ENCODE measurements at regions not wholly inside any gene's neighbourhood (a gene's known extent, or its start where the extent isn't known, plus 50 kb on each side); places are given as distances from the start of the nearest gene placed in this dataset.

- DNase-seq, result peak; percentile 7
Measured at GRCh38 chr21:41086569-41086968, 81.4 kb upstream of the BACE2 start.

DNA sequence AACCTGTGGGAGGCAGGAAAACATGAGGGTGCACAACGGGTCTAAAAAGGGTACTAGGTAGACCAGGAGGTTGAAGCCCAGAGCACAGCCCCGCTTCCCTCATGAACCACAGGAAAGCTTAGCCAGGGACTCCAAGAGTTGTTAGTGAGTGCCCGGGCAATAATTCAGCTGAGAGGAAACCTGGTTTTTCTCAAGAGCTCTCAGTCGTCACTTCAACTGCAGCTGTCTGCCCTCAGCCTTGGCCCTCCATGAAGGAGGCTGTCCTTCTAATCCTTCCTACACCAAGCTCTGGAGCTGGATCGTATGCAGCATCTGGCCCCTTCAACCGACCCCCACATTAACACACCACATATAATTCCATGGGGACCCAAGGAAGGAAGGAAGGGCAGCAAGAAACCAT is 77.0 kb upstream of the BACE2 start:
- DNase-seq, result no peak

- DNase-seq, result no peak
Measured at GRCh38 chr21:41091616-41092015, 76.3 kb upstream of the BACE2 start.

DNA sequence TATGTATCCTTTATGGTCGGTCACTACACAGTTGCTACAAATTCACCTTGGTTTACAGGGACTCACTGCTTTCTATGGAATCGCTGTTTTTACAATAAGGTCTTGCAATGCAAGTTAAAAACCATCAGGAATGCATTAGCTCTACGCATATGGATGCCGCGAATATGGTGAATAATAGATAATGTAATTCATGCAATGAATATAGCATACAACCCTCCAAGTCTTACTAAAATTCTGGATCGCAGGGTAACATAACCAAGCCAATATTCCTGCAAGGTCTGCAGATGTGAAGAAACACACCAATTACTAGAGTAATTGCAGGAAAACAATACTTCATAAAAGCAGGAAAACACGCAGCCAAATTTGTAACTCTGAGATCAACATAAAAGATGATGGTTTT is 75.6 kb upstream of the BACE2 start:
- DNase-seq, result no peak

GRCh38 chr21:41095983-41096382 is 72.0 kb upstream of the BACE2 start:
- no peak for DNase-seq

- DNase-seq, result no peak
Measured at GRCh38 chr21:41098076-41098475, 69.9 kb upstream of the BACE2 start.

GRCh38 chr21:41098481-41099042 is 69.4 kb upstream of the BACE2 start:
- no peak for DNase-seq

DNA sequence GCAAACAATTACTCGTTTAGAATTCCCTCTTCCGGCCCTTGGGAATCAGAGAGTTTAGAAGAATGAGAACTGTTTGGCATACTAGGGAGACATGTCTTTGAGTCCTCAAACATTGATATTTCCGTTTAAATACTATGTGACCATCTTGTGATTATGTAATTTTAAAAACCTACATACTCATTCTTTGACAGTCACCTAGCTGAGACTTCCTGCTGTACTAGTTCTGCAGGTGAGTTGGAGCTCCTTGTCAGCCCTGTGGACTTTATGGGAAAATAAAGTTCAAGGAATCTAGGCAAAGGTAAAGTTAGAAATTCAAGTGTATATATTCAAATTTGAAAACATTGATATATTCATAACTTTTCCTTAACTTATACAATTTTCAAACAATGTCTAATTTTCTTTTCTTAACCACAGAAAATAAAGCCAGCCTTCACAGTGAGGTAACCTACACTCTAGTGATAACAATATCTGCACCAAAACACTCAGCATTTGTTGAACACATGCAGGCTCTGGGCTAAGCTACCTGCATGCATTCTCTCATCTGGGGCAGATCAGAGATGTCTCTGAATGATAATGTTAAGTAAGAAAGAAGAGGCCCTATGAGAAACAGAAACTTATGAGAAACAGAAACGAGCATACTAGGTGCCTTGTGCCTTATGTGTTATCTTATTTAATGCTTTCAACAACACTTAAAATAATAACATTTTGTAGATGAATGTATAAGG is 67.0 kb upstream of the BACE2 start:
- DNase-seq, result no peak

DNA sequence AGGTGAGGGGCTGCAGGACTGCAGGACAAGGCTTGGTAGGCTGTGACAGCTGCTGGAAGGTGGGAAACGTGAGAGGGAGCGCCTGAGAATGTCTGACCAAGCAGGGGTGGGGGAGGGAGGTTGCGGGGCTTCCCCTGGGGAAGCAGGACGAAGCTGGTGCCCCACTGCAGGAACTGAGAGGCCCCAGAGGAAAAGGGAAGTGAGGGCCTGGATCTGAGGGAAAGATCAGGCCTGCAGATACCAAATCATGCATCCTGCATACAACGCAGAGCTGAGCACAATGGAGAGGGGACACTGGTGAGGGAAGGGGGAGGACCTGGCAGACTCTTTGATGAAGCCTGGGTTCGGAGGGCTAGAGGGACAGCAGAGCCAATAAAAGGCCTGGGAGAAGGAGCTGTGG is 65.7 kb upstream of the BACE2 start:
- no peak for DNase-seq

DNA sequence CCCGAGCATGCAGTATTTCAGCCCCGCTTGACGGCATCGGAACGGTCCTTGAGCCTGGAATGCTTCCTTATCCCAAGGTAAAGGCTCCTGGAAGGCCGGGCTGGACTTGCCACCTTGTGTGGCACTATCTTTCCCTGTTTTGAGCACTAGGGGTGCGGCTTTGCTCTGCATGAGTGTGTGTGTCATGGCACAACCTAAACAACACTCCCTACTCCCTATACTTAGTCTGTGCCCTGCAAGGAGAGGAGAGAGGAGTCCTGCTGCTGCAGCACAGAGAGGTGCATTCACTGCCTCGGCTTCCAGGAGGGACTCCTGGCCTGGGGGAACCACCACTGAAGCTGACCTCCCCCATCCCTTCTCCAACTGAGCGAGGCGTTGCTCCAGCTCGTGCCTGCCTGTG is 60.4 kb upstream of the BACE2 start:
- no peak for DNase-seq

GRCh38 chr21:41108668-41109585 is 59.0 kb upstream of the BACE2 start:
- DNase-seq, result no peak

- no peak for DNase-seq
Measured at GRCh38 chr21:41110161-41110560, 57.8 kb upstream of the BACE2 start.

DNA sequence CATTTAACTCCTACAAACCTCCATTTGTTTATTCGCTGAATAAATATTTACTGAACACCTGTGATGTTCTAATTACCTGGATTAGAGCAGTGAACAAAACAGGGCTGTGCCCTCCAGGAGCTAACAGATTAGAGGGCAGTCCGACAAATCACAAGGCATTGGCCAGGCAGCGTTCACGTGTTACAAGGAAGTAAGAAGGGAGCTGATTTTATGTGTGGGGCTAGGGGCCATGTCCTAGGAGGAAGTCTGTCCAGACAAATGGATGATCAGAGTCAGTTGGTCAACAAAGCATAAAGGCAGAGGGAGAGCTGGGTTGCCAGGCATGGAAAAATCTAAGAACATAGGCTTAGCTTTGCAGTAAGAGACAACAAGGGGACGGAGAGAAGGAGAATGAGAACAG is 57.3 kb upstream of the BACE2 start:
- peak; percentile 6 for DNase-seq

- DNase-seq, result no peak
Measured at GRCh38 chr21:41111681-41112080, 56.3 kb upstream of the BACE2 start.

DNA sequence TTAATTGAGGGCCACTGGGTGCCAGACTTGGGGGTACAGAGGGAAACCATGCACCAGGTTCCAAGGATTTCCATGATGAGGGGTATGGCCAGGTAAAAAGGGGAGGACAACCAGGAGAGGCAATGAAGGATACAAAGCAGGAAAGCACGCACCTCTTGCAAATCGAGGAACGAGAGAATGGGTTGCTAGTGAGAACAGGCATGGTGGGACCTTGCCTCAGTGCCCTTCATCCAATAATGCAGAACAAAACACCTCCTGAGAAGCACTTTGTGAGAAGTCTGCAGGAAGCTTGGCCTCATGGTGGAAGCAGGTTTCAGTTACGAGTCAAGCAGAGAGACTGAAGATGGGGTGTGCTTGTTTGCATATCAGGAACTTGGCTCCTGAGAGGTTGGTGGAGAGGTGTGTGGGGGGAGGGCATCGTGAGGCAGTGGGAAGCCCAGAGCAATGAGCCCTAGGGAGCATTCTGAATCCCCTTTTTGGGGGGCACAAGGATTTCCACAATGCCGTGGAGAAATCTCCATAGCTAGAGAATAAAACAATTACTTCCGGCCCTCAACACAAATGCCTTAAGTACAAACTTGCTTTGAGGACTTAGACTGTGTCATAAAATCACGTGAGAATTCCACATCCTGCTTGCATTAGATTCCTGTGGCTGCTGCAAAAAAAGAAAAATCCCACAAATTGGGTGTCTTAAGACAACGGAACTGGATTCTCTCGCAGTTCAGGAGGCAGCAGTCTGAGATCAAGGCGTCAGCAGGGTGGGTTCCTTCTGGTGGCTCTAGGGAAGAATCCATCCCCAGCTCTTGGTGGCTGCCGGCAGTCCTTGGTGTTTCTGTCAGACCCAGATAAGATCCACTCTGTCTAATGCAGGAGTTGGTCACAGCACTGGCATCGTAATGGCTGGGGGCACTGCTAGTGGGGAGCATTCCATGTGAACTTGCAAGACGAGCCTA is 54.9 kb upstream of the BACE2 start:
- DNase-seq, result peak; percentile 42

DNA sequence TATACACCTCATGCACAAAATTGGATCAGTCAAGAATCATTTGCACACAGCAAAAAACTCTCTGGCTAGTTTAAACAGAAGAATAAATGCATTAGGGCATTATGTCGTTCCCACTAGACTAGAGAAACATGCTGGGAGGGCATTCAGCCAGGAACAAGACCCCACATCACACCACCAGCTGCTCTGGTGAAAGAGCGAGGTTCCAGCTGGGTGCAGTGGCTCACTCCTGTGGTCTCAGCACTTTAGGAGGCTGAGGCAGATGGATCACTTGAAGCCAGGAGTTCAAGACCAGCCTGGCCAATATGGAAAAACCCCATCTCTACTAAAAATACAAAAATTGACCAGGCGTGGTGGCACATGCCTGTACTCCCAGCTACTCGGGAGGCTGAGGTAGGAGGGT is 52.1 kb upstream of the BACE2 start:
- no peak for DNase-seq
